ENCODE measurements at regions not wholly inside any gene's neighbourhood (a gene's known extent, or its start where the extent isn't known, plus 50 kb on each side); places are given as distances from the start of the nearest gene placed in this dataset.

DNA sequence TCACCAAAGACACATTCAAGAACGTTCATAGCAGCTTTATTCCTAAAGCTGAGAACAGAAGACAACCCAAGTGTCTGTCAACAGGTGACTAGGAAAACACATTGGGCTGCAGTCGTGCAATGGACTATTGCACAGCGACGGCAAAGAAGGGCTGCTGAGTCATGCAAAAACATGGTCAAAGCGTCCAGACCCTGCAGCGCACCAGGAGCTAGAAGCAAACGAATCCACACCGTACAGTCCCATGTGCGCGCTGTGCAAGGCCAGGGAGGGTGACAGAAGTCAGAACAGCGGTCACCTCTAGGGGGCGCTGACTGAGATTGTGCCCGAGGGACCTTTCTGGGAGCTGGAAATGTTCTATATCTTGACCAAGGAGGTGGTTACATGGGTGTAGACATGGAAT is 266.4 kb downstream of the MAF start (continued):
- TF ChIP-seq ZNF343 (CRISPR knock-in tag; IDR thresholded peaks at IDR 0.05) (no peak), ZBTB38 (CRISPR knock-in tag; IDR thresholded peaks at IDR 0.05) (0 out of 2 replicates have a peak, but pooled peaks have one; percentile 35), NPAS2 (CRISPR knock-in tag; IDR thresholded peaks at IDR 0.05; ENCODE audit: borderline replicate concordance) (no peak), STAG1 (CRISPR knock-in tag; IDR thresholded peaks at IDR 0.05) (peak; percentile 46), MAFG (CRISPR knock-in tag; IDR thresholded peaks at IDR 0.05) (0 out of 2 replicates have a peak, but pooled peaks have one; percentile 36)
- TF ChIP-seq, protein P1, sequence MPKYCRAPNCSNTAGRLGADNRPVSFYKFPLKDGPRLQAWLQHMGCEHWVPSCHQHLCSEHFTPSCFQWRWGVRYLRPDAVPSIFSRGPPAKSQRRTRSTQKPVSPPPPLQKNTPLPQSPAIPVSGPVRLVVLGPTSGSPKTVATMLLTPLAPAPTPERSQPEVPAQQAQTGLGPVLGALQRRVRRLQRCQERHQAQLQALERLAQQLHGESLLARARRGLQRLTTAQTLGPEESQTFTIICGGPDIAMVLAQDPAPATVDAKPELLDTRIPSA (CRISPR knock-in tag; IDR thresholded peaks at IDR 0.05; ENCODE audit: borderline replicate concordance) = no peak

DNA sequence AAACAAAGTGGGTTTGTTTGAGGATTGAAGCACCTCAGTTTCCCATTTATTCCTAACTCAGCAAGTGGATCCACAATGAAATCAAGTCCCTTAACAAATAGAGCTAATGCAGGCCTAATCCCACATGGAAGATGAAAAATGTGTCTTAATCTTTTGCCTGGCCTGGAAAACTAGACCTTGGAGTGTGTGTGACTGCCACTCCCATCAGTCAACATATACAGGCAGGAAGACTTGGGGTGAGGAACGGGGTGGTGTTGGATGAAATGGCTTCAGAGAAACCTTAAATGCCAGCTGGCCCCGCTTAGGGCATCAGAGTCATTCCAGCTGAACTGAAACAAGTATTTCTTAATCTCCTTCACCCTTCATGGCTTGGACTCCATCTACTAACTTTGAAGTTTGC is 269.5 kb downstream of the MAF start:
- Histone ChIP-seq H3K36me3 (replicated peaks in 1 of 2; ENCODE audit: control insufficient read depth in 1 of 2, insufficient read depth in 2 of 2, low read length in 2 of 2) (no peaks in the 10 kb centered on the region), H3K4me3 (replicated peaks in 1 of 3; ENCODE audit: insufficient read depth in 1 of 3, low read depth in 2 of 3, low read length in 3 of 3) (no peak overlapping the region), H3K4me2 (ENCODE audit: low read depth, low read length) (no peak overlapping the region), H4K20me1 (ENCODE audit: insufficient read depth, low read length) (no peaks in the 10 kb centered on the region), H3K9ac (ENCODE audit: insufficient read depth, low read depth, low read length) (no peak overlapping the region), H3K27ac (ENCODE audit: extremely low read length, insufficient read depth, low read length) (no peak overlapping the region), H3K27me3 (ENCODE audit: control insufficient read depth in 1 of 2, insufficient read depth in 2 of 2, low read length in 2 of 2) (peaks cover 0 to 2% of the 10 kb centered on the region in 2 experiments; a peak in 1 of 5 replicates), H3K4me1 (ENCODE audit: insufficient read depth, low read length) (no peaks in the 10 kb centered on the region), H2AFZ (ENCODE audit: low read length) (no peak overlapping the region), H3K9me3 (ENCODE audit: low read length) (no peaks in the 10 kb centered on the region), H3K79me2 (ENCODE audit: insufficient read depth, low read length) (no peaks in the 10 kb centered on the region)
- ChIA-PET CTCF (ENCODE audit: low intra/inter-chr PET ratio, low total read pairs) (no interaction called here), POLR2A (no interaction called here)
- intact Hi-C loops (cut with micrococcal nuclease; ENCODE audit: unreplicated experiment) (no loop called here), in situ Hi-C loops (cut with HindIII; ENCODE audit: extremely low pct_ligation_motif_present, low pct_unique_long_range_greater_than_20kb) (no loop called here)
- no TSS peak for BruUV-seq (replicated peaks)
- ATAC-seq (no peak), DNase-seq (ENCODE audit: low spot score) (no peak), FAIRE-seq (no peak)
- TF ChIP-seq NR1H2 (CRISPR knock-in tag; IDR thresholded peaks at IDR 0.05; ENCODE audit: borderline replicate concordance, low read depth) = no peak
- TF ChIP-seq, protein P2, sequence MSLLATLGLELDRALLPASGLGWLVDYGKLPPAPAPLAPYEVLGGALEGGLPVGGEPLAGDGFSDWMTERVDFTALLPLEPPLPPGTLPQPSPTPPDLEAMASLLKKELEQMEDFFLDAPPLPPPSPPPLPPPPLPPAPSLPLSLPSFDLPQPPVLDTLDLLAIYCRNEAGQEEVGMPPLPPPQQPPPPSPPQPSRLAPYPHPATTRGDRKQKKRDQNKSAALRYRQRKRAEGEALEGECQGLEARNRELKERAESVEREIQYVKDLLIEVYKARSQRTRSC (CRISPR knock-in tag; IDR thresholded peaks at IDR 0.05; ENCODE audit: low read depth) = no peak
- no peak for TF ChIP-seq ZNF549 (CRISPR knock-in tag; IDR thresholded peaks at IDR 0.05)
- TF ChIP-seq ZNF143 (CRISPR knock-in tag; IDR thresholded peaks at IDR 0.05) = no peak
- TF ChIP-seq JDP2 (CRISPR knock-in tag; IDR thresholded peaks at IDR 0.05; ENCODE audit: borderline replicate concordance) = no peak
- TF ChIP-seq, protein P3, sequence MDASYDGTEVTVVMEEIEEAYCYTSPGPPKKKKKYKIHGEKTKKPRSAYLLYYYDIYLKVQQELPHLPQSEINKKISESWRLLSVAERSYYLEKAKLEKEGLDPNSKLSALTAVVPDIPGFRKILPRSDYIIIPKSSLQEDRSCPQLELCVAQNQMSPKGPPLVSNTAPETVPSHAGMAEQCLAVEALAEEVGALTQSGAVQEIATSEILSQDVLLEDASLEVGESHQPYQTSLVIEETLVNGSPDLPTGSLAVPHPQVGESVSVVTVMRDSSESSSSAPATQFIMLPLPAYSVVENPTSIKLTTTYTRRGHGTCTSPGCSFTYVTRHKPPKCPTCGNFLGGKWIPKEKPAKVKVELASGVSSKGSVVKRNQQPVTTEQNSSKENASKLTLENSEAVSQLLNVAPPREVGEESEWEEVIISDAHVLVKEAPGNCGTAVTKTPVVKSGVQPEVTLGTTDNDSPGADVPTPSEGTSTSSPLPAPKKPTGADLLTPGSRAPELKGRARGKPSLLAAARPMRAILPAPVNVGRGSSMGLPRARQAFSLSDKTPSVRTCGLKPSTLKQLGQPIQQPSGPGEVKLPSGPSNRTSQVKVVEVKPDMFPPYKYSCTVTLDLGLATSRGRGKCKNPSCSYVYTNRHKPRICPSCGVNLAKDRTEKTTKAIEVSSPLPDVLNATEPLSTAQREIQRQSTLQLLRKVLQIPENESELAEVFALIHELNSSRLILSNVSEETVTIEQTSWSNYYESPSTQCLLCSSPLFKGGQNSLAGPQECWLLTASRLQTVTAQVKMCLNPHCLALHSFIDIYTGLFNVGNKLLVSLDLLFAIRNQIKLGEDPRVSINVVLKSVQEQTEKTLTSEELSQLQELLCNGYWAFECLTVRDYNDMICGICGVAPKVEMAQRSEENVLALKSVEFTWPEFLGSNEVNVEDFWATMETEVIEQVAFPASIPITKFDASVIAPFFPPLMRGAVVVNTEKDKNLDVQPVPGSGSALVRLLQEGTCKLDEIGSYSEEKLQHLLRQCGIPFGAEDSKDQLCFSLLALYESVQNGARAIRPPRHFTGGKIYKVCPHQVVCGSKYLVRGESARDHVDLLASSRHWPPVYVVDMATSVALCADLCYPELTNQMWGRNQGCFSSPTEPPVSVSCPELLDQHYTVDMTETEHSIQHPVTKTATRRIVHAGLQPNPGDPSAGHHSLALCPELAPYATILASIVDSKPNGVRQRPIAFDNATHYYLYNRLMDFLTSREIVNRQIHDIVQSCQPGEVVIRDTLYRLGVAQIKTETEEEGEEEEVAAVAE (CRISPR knock-in tag; IDR thresholded peaks at IDR 0.05; ENCODE audit: borderline replicate concordance) = no peak
- TF ChIP-seq ZFP36 (IDR thresholded peaks at IDR 0.05; ENCODE audit: borderline replicate concordance, low read depth, low read length, partially characterized antibody) = no peak
- TF ChIP-seq HNRNPL (IDR thresholded peaks at IDR 0.05; ENCODE audit: low read depth, low read length) = no peak
- TF ChIP-seq, protein P4, sequence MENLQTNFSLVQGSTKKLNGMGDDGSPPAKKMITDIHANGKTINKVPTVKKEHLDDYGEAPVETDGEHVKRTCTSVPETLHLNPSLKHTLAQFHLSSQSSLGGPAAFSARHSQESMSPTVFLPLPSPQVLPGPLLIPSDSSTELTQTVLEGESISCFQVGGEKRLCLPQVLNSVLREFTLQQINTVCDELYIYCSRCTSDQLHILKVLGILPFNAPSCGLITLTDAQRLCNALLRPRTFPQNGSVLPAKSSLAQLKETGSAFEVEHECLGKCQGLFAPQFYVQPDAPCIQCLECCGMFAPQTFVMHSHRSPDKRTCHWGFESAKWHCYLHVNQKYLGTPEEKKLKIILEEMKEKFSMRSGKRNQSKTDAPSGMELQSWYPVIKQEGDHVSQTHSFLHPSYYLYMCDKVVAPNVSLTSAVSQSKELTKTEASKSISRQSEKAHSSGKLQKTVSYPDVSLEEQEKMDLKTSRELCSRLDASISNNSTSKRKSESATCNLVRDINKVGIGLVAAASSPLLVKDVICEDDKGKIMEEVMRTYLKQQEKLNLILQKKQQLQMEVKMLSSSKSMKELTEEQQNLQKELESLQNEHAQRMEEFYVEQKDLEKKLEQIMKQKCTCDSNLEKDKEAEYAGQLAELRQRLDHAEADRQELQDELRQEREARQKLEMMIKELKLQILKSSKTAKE (CRISPR knock-in tag; IDR thresholded peaks at IDR 0.05; ENCODE audit: borderline replicate concordance) = no peak
- TF ChIP-seq CBFB (CRISPR knock-in tag; IDR thresholded peaks at IDR 0.05) = no peak
- WGBS (ENCODE audit: low lambda C conversion rate) = 9% methylated on average over 2 of the region's 2 CpGs
